ENCODE measurements at regions not wholly inside any gene's neighbourhood (a gene's known extent, or its start where the extent isn't known, plus 50 kb on each side); places are given as distances from the start of the nearest gene placed in this dataset.

DNA sequence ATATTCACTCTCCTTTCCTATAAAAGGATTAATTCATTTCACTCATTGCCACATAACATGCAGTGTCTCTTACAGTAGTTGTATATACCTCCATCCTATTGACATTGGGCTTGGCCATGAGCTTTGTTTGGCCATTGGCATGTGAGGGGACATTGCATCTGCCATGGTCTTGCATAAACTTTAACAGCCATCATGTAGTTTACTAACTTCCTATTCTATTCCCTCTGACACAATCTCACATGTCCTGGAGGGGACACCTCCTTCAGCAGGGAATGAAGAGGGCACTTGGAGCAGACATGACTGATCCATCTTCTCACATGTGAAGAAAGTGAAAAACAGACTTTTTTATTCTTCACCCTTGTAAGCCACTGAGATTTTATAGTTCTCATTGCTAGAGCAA lies 115.5 kb upstream of the MARCKS start:
- H3K4me3 ChIP-seq: no peak overlapping the region
- no peaks in the 10 kb centered on the region for H3K9me3 ChIP-seq
- intact Hi-C loops (cut with DNase I; ENCODE audit: low total_unique reads): loop anchor here (5.0 kb wide), 1 partner anchor 259 kb away; no protein-coding TSS in a partner anchor
- no peaks in the 10 kb centered on the region for H3K36me3 ChIP-seq
- no peak for DNase-seq (ENCODE audit: low spot score in 2 of 2)
- H3K4me1 ChIP-seq: no peaks in the 10 kb centered on the region
- H3K27ac ChIP-seq: no peak overlapping the region
- no peaks in the 10 kb centered on the region for H3K27me3 ChIP-seq
- TF ChIP-seq POLR2A (IDR thresholded peaks at IDR 0.05) (no peak), POLR2AphosphoS5 (IDR thresholded peaks at IDR 0.05) (no peak)
- TF ChIP-seq, protein P1, sequence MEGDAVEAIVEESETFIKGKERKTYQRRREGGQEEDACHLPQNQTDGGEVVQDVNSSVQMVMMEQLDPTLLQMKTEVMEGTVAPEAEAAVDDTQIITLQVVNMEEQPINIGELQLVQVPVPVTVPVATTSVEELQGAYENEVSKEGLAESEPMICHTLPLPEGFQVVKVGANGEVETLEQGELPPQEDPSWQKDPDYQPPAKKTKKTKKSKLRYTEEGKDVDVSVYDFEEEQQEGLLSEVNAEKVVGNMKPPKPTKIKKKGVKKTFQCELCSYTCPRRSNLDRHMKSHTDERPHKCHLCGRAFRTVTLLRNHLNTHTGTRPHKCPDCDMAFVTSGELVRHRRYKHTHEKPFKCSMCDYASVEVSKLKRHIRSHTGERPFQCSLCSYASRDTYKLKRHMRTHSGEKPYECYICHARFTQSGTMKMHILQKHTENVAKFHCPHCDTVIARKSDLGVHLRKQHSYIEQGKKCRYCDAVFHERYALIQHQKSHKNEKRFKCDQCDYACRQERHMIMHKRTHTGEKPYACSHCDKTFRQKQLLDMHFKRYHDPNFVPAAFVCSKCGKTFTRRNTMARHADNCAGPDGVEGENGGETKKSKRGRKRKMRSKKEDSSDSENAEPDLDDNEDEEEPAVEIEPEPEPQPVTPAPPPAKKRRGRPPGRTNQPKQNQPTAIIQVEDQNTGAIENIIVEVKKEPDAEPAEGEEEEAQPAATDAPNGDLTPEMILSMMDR (IDR thresholded peaks at IDR 0.05): no peak

DNA sequence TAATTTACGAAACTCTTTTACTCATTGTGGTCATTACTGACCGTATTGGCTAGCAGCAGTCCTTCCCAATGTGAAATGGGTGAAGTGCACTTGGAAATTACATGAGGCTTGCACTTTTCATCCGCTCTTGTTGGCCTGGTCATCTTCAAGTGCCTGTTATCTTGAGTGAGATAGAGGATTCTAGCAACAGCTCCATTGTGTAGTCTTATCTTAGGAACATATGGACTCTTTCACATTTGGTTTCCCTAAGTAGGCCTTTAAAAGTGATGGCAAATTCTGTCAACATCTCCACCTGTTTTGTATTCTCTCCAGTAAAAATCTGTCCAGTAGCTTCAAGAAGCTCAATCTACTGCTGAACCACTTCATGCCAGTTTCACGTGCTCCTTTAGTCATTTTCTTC lies 114.8 kb upstream of the MARCKS start:
- H3K4me3 ChIP-seq: no peak overlapping the region
- H3K27me3 ChIP-seq: no peaks in the 10 kb centered on the region
- no peak overlapping the region for H3K27ac ChIP-seq
- TF ChIP-seq, protein P1 (IDR thresholded peaks at IDR 0.05): no peak
- TF ChIP-seq POLR2AphosphoS5 (IDR thresholded peaks at IDR 0.05) (no peak), POLR2A (IDR thresholded peaks at IDR 0.05) (no peak)
- H3K36me3 ChIP-seq: no peaks in the 10 kb centered on the region
- intact Hi-C loops (cut with DNase I; ENCODE audit: low total_unique reads): loop anchor here (5.0 kb wide), 1 partner anchor 260 kb away; no protein-coding TSS in a partner anchor
- no peaks in the 10 kb centered on the region for H3K9me3 ChIP-seq
- H3K4me1 ChIP-seq: no peaks in the 10 kb centered on the region
- DNase-seq (ENCODE audit: low spot score in 2 of 2): no peak

DNA sequence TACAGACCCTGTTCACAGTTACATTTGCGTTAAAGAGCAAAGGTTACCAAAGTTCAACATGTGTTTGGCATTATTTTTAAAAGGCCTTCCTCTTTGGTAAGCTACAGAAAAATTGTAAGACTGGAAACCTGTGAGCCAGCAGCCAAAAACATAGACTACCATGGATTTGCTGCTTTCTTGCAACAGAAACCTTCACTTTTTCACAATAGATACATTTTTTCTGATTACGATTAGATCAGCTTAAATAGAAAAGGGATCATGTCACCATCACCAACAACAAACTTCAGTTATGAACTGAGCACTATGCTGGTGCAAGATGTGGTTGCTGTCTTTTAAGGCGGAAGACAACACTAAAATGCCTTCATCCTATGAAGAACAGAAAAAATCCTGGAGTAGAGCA lies 112.3 kb upstream of the MARCKS start:
- no peaks in the 10 kb centered on the region for H3K27me3 ChIP-seq
- H3K36me3 ChIP-seq: no peaks in the 10 kb centered on the region
- intact Hi-C loops (cut with DNase I; ENCODE audit: low total_unique reads): loop anchor here (5.0 kb wide), 1 partner anchor 263 kb away; no protein-coding TSS in a partner anchor
- H3K9me3 ChIP-seq: no peaks in the 10 kb centered on the region
- H3K27ac ChIP-seq: no peak overlapping the region
- H3K4me1 ChIP-seq: no peaks in the 10 kb centered on the region
- no peak overlapping the region for H3K4me3 ChIP-seq
- TF ChIP-seq, protein P1 (IDR thresholded peaks at IDR 0.05): no peak
- TF ChIP-seq POLR2AphosphoS5 (IDR thresholded peaks at IDR 0.05) (no peak), POLR2A (IDR thresholded peaks at IDR 0.05) (no peak)
- no peak for DNase-seq (ENCODE audit: low spot score in 2 of 2)

DNA sequence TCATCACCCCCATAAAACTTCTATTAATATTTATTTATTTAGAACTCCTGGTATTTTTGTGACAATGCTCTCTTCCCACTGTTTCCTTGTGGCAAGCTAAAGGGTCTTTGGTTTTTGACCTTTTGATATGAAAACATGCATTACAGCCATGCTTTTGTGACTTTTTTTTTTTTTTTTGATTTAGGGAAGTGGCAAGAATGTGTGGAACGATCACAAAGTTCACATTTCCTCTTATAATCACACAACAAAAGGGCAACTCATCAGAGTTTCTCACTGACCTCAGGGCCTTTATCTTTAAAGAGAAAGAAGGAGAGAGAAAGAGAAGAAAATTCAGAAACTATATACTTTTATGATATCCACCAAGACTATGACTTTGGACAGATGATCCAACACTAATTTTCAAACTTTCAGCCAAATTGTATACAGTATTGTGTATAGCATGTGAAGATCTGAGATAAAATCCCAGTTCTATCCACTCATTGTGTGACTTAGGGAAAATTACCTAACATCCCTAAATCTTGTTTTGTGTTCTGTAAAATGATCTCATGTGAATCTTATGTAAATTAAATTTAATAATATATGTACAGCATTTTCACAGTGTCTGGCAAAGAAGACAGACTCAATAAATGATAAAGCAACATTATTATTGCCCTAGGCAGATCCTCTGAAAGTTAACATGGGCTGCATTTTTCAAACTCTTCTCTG lies 106.8 kb upstream of the MARCKS start:
- Histone ChIP-seq H3K27ac (no peak overlapping the region), H3K4me3 (no peak overlapping the region), H3K4me1 (no peaks in the 10 kb centered on the region), H3K36me3 (no peaks in the 10 kb centered on the region), H3K9me3 (no peaks in the 10 kb centered on the region), H3K27me3 (no peaks in the 10 kb centered on the region)
- TF ChIP-seq POLR2AphosphoS5 (IDR thresholded peaks at IDR 0.05): no peak
- TF ChIP-seq, protein P1 (IDR thresholded peaks at IDR 0.05): no peak
- TF ChIP-seq POLR2A (IDR thresholded peaks at IDR 0.05): no peak
- intact Hi-C loops (cut with DNase I; ENCODE audit: low total_unique reads): no loop called here
- DNase-seq (ENCODE audit: low spot score in 2 of 2): no peak

DNA sequence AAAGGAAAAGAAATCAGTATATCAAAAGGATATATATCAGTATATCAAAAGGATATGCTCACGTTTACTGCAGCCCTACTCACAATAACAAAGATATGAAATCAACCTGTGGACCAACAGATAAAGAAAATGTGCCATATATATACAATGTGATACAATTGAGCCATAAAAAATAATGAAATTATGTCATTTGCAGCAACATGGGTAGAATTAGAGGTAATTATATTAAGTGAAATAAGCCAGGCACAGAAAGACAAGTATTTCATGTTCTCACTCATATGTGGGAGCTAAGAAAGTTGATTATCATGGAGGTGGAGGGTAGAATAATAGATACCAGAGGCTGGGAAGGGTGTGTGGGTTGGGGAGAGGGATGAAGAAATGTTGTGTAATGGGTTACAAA lies 102.9 kb upstream of the MARCKS start:
- no peaks in the 10 kb centered on the region for H3K9me3 ChIP-seq
- no peak overlapping the region for H3K4me3 ChIP-seq
- no peak for TF ChIP-seq POLR2AphosphoS5 (IDR thresholded peaks at IDR 0.05)
- TF ChIP-seq, protein P1 (IDR thresholded peaks at IDR 0.05): no peak
- no peak for TF ChIP-seq POLR2A (IDR thresholded peaks at IDR 0.05)
- H3K36me3 ChIP-seq: no peaks in the 10 kb centered on the region
- no peak overlapping the region for H3K27ac ChIP-seq
- no peak for DNase-seq (ENCODE audit: low spot score in 2 of 2)
- no peaks in the 10 kb centered on the region for H3K4me1 ChIP-seq
- intact Hi-C loops (cut with DNase I; ENCODE audit: low total_unique reads): no loop called here
- H3K27me3 ChIP-seq: no peaks in the 10 kb centered on the region
